Endothelial cell of umbilical vein (primary cell): ENCODE measurements at regions not wholly inside any gene's neighbourhood (a gene's known extent, or its start where the extent isn't known, plus 50 kb on each side); places are given as distances from the start of the nearest gene placed in this dataset.

ENCODE experiments used
- EZH2 ChIP-seq: IDR thresholded peaks from 2 replicates; pipeline ENCODE4 v1.6.1; 2012; ENCODE audit warnings: borderline replicate concordance, low read depth, mild to moderate bottlenecking, moderate library complexity, low read length, inconsistent platforms; ENCODE audit not compliant: severe bottlenecking
- FOS ChIP-seq: IDR thresholded peaks from 2 replicates; pipeline ENCODE4 v1.6.1; 2011; ENCODE audit warnings: mild to moderate bottlenecking, low read length, moderate library complexity, borderline replicate concordance; ENCODE audit not compliant: insufficient read depth
- JUN ChIP-seq: IDR thresholded peaks from 2 replicates; pipeline ENCODE4 v1.6.1; 2011; ENCODE audit warnings: borderline replicate concordance, low read depth; ENCODE audit not compliant: insufficient read length, insufficient read depth
- MAX ChIP-seq: IDR thresholded peaks from 2 replicates; pipeline ENCODE4 v1.6.1; 2011; ENCODE audit not compliant: insufficient read depth, insufficient read length
- POLR2A ChIP-seq: IDR thresholded peaks from 2 replicates; pipeline ENCODE4 v1.6.1; 2012; ENCODE audit warnings: low read depth, mild to moderate bottlenecking, control low read depth, low read length
- POLR2AphosphoS5 ChIP-seq: IDR thresholded peaks from 2 replicates; pipeline ENCODE4 v1.6.1; 2012; ENCODE audit warnings: low read depth, mild to moderate bottlenecking, control low read depth, low read length, moderate library complexity; ENCODE audit not compliant: insufficient read depth
- TF ChIP-seq, protein P1 (sequence below), 2 donors: IDR thresholded peaks; 1 replicate in 1 of 2; 2 replicates in 1 of 2; pipeline ENCODE4 v1.5.1; 2011; ENCODE audit warnings: low read length in 2 of 2, mild to moderate bottlenecking in 2 of 2, moderate library complexity in 2 of 2, control low read depth in 1 of 2, inconsistent platforms in 1 of 2, low read depth in 1 of 2; ENCODE audit not compliant: insufficient read depth in 1 of 2; ENCODE audit errors: extremely low read depth in 1 of 2

DNA sequence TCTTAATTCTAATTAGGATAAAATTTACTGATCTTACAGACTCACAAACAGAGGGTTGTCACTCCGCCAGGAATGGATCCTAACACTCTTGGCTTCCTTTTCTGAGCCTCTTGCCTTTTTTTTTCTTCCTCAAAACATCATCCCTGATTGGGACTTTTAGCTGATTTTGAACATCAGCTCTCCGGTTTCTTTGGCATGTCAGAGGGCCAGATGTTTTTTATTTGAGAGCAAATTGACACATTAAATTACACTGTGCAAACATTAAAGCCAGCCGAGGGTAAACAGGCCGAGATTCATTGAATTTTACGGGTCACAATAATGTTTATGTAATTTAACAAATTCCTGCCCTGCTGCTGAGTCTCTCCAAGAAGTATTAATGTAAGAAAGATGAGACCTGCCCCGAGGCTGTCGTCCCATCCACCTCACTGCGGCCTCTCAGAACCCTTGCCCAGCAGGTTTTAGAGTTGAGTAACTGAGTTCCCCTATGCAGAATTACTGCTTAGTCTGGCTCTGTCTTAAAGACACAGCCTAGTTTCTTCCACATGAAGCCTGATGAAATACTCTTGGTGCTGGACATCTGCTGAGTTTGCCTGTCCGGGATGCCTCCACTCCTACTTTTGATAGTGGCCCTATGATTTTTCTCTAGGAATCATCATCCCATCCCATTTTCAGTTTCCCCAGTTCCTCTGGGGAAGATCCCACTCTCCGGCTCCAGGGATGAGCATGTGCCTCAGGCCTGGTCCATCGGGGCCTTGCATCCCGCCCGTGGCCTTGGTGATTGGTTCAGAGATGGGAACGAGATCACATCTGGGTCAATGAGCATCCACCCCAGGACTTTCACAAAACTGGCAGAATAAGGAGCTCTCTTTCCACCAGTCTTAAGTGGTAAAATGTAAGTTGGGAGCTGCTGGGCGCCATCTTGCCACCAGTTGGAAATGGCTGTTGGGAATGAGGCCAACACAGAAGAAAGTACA lies 226.6 kb upstream of the TLE3 start:
- TF ChIP-seq, protein P1, sequence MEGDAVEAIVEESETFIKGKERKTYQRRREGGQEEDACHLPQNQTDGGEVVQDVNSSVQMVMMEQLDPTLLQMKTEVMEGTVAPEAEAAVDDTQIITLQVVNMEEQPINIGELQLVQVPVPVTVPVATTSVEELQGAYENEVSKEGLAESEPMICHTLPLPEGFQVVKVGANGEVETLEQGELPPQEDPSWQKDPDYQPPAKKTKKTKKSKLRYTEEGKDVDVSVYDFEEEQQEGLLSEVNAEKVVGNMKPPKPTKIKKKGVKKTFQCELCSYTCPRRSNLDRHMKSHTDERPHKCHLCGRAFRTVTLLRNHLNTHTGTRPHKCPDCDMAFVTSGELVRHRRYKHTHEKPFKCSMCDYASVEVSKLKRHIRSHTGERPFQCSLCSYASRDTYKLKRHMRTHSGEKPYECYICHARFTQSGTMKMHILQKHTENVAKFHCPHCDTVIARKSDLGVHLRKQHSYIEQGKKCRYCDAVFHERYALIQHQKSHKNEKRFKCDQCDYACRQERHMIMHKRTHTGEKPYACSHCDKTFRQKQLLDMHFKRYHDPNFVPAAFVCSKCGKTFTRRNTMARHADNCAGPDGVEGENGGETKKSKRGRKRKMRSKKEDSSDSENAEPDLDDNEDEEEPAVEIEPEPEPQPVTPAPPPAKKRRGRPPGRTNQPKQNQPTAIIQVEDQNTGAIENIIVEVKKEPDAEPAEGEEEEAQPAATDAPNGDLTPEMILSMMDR (IDR thresholded peaks at IDR 0.05; ENCODE audit: extremely low read depth in 1 of 2, insufficient read depth in 1 of 2, low read depth in 1 of 2, low read length in 2 of 2) = no peak
- TF ChIP-seq MAX (no peak), EZH2 (no peak), POLR2A (no peak), JUN (no peak), POLR2AphosphoS5 (no peak), FOS (no peak)
